H9 (cell line): ENCODE measurements at regions not wholly inside any gene's neighbourhood (a gene's known extent, or its start where the extent isn't known, plus 50 kb on each side); places are given as distances from the start of the nearest gene placed in this dataset.

Experiments
- DNase-seq: peaks from one replicate; pipeline ENCODE4 v3.0.0-alpha.2; 2017
- H2AFZ ChIP-seq: one replicate; pipeline ENCODE4 v1.6.1; 2013; ENCODE audit warnings: mild to moderate bottlenecking, low read length, control low read depth, moderate library complexity
- H2AK5ac ChIP-seq: 2 replicates; pipeline ENCODE4 v1.6.1; 2013; ENCODE audit warnings: low read length, control low read depth, mixed read lengths; ENCODE audit not compliant: insufficient read length
- H2BK120ac ChIP-seq: one replicate; pipeline ENCODE4 v1.6.1; 2013; ENCODE audit warnings: low read depth, mild to moderate bottlenecking, low read length, control low read depth, inconsistent platforms; ENCODE audit not compliant: poor library complexity, severe bottlenecking
- H2BK12ac ChIP-seq: 2 replicates; pipeline ENCODE4 v1.6.1; 2013; ENCODE audit warnings: low read length, control low read depth, mixed read lengths, low read depth; ENCODE audit not compliant: insufficient read length
- H2BK15ac ChIP-seq: 2 replicates; pipeline ENCODE4 v1.6.1; 2013; ENCODE audit warnings: low read depth, low read length, control low read depth
- H2BK20ac ChIP-seq: one replicate; pipeline ENCODE4 v1.6.1; 2013; ENCODE audit warnings: low read depth, mild to moderate bottlenecking, low read length, control low read depth, inconsistent platforms; ENCODE audit not compliant: poor library complexity, severe bottlenecking
- H2BK5ac ChIP-seq: 2 replicates; pipeline ENCODE4 v1.6.1; 2013; ENCODE audit warnings: low read length, control low read depth, mixed read lengths; ENCODE audit not compliant: insufficient read length
- H3K14ac ChIP-seq: 2 replicates; pipeline ENCODE4 v1.6.1; 2013; ENCODE audit warnings: low read length, control low read depth; ENCODE audit not compliant: insufficient read depth
- H3K18ac ChIP-seq: 2 replicates; pipeline ENCODE4 v1.6.1; 2013; ENCODE audit warnings: low read depth, mild to moderate bottlenecking, mixed read lengths, low read length, control low read depth; ENCODE audit not compliant: insufficient read length
- H3K23ac ChIP-seq: 2 replicates; pipeline ENCODE4 v1.6.1; 2013; ENCODE audit warnings: low read length, control low read depth, mixed read lengths, low read depth; ENCODE audit not compliant: insufficient read length
- H3K23me2 ChIP-seq: 2 replicates; pipeline ENCODE4 v1.6.1; 2013; ENCODE audit warnings: low read depth, mild to moderate bottlenecking, mixed read lengths, low read length, control low read depth; ENCODE audit not compliant: insufficient read length, poor library complexity, severe bottlenecking
- H3K27ac ChIP-seq: 2 replicates; pipeline ENCODE4 v1.5.1; 2013; ENCODE audit warnings: low read length, control low read depth, mixed read lengths, low read depth; ENCODE audit not compliant: insufficient read length
- H3K27me3 ChIP-seq: 2 replicates; pipeline ENCODE4 v1.6.1; 2013; ENCODE audit warnings: low read length, control low read depth, inconsistent platforms; ENCODE audit not compliant: insufficient read depth
- H3K4ac ChIP-seq: 2 replicates; pipeline ENCODE4 v1.6.1; 2013; ENCODE audit warnings: low read depth, mild to moderate bottlenecking, control low read depth, inconsistent platforms, low read length, moderate library complexity
- H3K4me1 ChIP-seq: 2 replicates; pipeline ENCODE4 v1.6.1; 2013; ENCODE audit warnings: low read length, control low read depth, inconsistent platforms; ENCODE audit not compliant: insufficient read depth
- H3K4me2 ChIP-seq: 2 replicates; pipeline ENCODE4 v1.6.1; 2013; ENCODE audit warnings: low read length, control low read depth, mixed read lengths; ENCODE audit not compliant: insufficient read length, insufficient read depth
- H3K56ac ChIP-seq: 2 replicates; pipeline ENCODE4 v1.6.1; 2013; ENCODE audit warnings: low read depth, mild to moderate bottlenecking, mixed read lengths, low read length, control low read depth; ENCODE audit not compliant: insufficient read length
- H3K79me1 ChIP-seq: 2 replicates; pipeline ENCODE4 v1.6.1; 2013; ENCODE audit warnings: low read depth, mild to moderate bottlenecking, moderate library complexity, low read length, control low read depth, inconsistent platforms; ENCODE audit not compliant: insufficient read depth, poor library complexity, severe bottlenecking
- H3K79me2 ChIP-seq: 2 replicates; pipeline ENCODE4 v1.6.1; 2013; ENCODE audit warnings: low read length, control low read depth, inconsistent platforms; ENCODE audit not compliant: insufficient read depth
- H3K9ac ChIP-seq: 2 replicates; pipeline ENCODE4 v1.6.1; 2013; ENCODE audit warnings: low read length, control low read depth, mixed read lengths; ENCODE audit not compliant: insufficient read length; ENCODE audit errors: extremely low read depth
- H3K9me3 ChIP-seq: one replicate; pipeline ENCODE4 v1.6.1; 2013; ENCODE audit warnings: low read depth, low read length, inconsistent platforms; ENCODE audit not compliant: control insufficient read depth
- H3T11ph ChIP-seq: one replicate; pipeline ENCODE4 v1.6.1; 2013; ENCODE audit warnings: mild to moderate bottlenecking, low read length, control low read depth, inconsistent platforms
- H4K20me1 ChIP-seq: one replicate; pipeline ENCODE4 v1.6.1; 2013; ENCODE audit not compliant: control insufficient read depth, insufficient read length, insufficient read depth
- H4K5ac ChIP-seq: 2 replicates; pipeline ENCODE4 v1.6.1; 2013; ENCODE audit warnings: low read depth, mild to moderate bottlenecking, mixed read lengths, low read length, control low read depth; ENCODE audit not compliant: insufficient read length
- H4K8ac ChIP-seq: replicated peaks from 2 replicates; pipeline ENCODE4 v1.6.1; 2013; ENCODE audit warnings: low read length, control low read depth, mixed read lengths, low read depth; ENCODE audit not compliant: insufficient read length
- H4K91ac ChIP-seq: 2 replicates; pipeline ENCODE4 v1.6.1; 2013; ENCODE audit warnings: low read depth, mild to moderate bottlenecking, moderate library complexity, mixed read lengths, low read length, control low read depth; ENCODE audit not compliant: insufficient read length
- H3K27ac Mint-ChIP-seq, 3 experiments: 2 replicates in 2 of 3; 3 replicates in 1 of 3; pipeline ENCODE4 v1.8.0; 2020 to 2021; ENCODE audit warnings: mixed read lengths in 3 of 3, mild to moderate bottlenecking in 1 of 3, moderate library complexity in 1 of 3
- H3K27me3 Mint-ChIP-seq: 2 replicates; pipeline ENCODE4 v1.8.0; 2021; ENCODE audit warnings: low read depth, mild to moderate bottlenecking, moderate library complexity, mixed read lengths
- H3K36me3 Mint-ChIP-seq, 3 experiments: 2 replicates in 2 of 3; 3 replicates in 1 of 3; pipeline ENCODE4 v1.8.0; 2020 to 2021; ENCODE audit warnings: low read depth in 3 of 3, mixed read lengths in 3 of 3; ENCODE audit not compliant: insufficient read depth in 1 of 3
- H3K4me1 Mint-ChIP-seq, 2 experiments: 2 replicates each; pipeline ENCODE4 v1.8.0; 2020; ENCODE audit warnings: mixed read lengths in 2 of 2
- H3K4me3 Mint-ChIP-seq, 2 experiments: 2 replicates in 1 of 2; 3 replicates in 1 of 2; pipeline ENCODE4 v1.8.0; 2020 to 2021; ENCODE audit warnings: mild to moderate bottlenecking in 2 of 2, mixed read lengths in 2 of 2, moderate library complexity in 1 of 2
- H3K9me3 Mint-ChIP-seq, 2 experiments: 2 replicates in 1 of 2; 3 replicates in 1 of 2; pipeline ENCODE4 v1.8.0; 2020; ENCODE audit warnings: mild to moderate bottlenecking in 2 of 2, mixed read lengths in 2 of 2, moderate library complexity in 1 of 2
- WGBS: extraction: QIAGEN DNeasy Blood & Tissue Kit; methylation state at CpG from one replicate; pipeline ENCODE4 v1.1.7; 2013; ENCODE audit warnings: missing lambda C conversion rate, low lambda C conversion rate, mixed read lengths; ENCODE audit not compliant: insufficient read length; ENCODE audit errors: extremely low coverage; 5-methylcytosine and 5-hydroxymethylcytosine counted together
- TF ChIP-seq, protein P1 (sequence below): fragments of 200-600 bp; sonication (generic); conservative IDR thresholded peaks from 3 replicates; pipeline ENCODE4 v1.8.0; 2021; ENCODE audit warnings: antibody characterized with exemption, mild to moderate bottlenecking

DNA sequence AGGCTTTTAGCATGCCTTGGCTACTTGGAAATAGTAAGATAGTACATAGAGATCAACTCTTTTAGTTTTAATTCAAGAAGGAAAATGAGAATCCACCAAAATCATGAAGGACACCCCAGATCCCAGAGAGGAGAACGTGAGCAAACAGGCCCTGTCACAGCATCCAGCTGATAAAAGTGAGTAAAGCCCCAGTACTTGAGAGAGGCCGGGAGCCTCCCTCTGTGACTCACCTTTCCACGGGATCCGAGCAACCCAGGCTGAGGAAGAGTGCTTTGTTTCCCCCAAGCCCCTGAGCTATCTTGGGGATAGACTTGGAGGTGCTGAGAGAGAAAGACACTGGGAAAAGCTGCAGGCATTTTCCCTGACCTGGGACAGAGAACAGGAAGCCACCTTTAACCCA is 238.6 kb downstream of the DUSP10 start:
- Histone ChIP-seq H4K91ac (no peak overlapping the region), H3K4ac (no peak overlapping the region), H2BK15ac (no peak overlapping the region), H3K27ac (no peak overlapping the region), H3K4me2 (no peak overlapping the region), H3K79me1 (no peaks in the 10 kb centered on the region), H4K20me1 (no peaks in the 10 kb centered on the region), H2BK12ac (no peak overlapping the region), H2BK5ac (no peak overlapping the region), H3K14ac (no peak overlapping the region), H2BK20ac (no peak overlapping the region), H3K27me3 (no peaks in the 10 kb centered on the region), H3T11ph (no peak overlapping the region), H3K18ac (no peak overlapping the region), H2AK5ac (no peak overlapping the region), H2BK120ac (no peak overlapping the region), H3K4me1 (no peaks in the 10 kb centered on the region), H3K9me3 (no peaks in the 10 kb centered on the region), H3K23ac (no peak overlapping the region), H3K79me2 (no peaks in the 10 kb centered on the region), H4K8ac (no peak overlapping the region), H4K5ac (no peak overlapping the region), H3K23me2 (no peaks in the 10 kb centered on the region), H2AFZ (no peak overlapping the region), H3K9ac (no peak overlapping the region), H3K56ac (no peak overlapping the region)
- no peak overlapping the region for H3K4me3 Mint-ChIP-seq
- peaks cover 1% of the 10 kb centered on the region; the same call in 1 of the 2 replicates for H3K27me3 Mint-ChIP-seq
- no CpG with 5 or more reads among the region's 4 CpGs for WGBS
- TF ChIP-seq, protein P1, sequence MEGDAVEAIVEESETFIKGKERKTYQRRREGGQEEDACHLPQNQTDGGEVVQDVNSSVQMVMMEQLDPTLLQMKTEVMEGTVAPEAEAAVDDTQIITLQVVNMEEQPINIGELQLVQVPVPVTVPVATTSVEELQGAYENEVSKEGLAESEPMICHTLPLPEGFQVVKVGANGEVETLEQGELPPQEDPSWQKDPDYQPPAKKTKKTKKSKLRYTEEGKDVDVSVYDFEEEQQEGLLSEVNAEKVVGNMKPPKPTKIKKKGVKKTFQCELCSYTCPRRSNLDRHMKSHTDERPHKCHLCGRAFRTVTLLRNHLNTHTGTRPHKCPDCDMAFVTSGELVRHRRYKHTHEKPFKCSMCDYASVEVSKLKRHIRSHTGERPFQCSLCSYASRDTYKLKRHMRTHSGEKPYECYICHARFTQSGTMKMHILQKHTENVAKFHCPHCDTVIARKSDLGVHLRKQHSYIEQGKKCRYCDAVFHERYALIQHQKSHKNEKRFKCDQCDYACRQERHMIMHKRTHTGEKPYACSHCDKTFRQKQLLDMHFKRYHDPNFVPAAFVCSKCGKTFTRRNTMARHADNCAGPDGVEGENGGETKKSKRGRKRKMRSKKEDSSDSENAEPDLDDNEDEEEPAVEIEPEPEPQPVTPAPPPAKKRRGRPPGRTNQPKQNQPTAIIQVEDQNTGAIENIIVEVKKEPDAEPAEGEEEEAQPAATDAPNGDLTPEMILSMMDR: no peak
- DNase-seq: no peak
- no peak overlapping the region for H3K27ac Mint-ChIP-seq
- peaks cover 6 to 41% (median 7%) of the 10 kb centered on the region in 3 experiments; a peak in 6 of 7 replicates for H3K36me3 Mint-ChIP-seq
- no peaks in the 10 kb centered on the region for H3K4me1 Mint-ChIP-seq
- H3K9me3 Mint-ChIP-seq: peaks cover 28 to 35% of the 10 kb centered on the region in 2 experiments; a peak in 4 of 5 replicates
